OCI-LY1 (cell line): ENCODE measurements at regions not wholly inside any gene's neighbourhood (a gene's known extent, or its start where the extent isn't known, plus 50 kb on each side); places are given as distances from the start of the nearest gene placed in this dataset.

Experiments used
- EZH2 ChIP-seq: fragments of 200-600 bp; sonication (generic), shearing (Covaris generic); IDR thresholded peaks from 2 replicates; pipeline ENCODE4 v1.8.0; 2017; ENCODE audit warnings: borderline replicate concordance, mixed run types, mild to moderate bottlenecking, antibody characterized with exemption, low read length, moderate library complexity, mixed read lengths
- TF ChIP-seq, protein P1 (sequence below): fragments of 200-600 bp; sonication (generic), shearing (Covaris generic); IDR thresholded peaks from 2 replicates; pipeline ENCODE4 v1.5.1; 2017; ENCODE audit warnings: mild to moderate bottlenecking, antibody characterized with exemption, low read length, moderate library complexity, mixed read lengths

DNA sequence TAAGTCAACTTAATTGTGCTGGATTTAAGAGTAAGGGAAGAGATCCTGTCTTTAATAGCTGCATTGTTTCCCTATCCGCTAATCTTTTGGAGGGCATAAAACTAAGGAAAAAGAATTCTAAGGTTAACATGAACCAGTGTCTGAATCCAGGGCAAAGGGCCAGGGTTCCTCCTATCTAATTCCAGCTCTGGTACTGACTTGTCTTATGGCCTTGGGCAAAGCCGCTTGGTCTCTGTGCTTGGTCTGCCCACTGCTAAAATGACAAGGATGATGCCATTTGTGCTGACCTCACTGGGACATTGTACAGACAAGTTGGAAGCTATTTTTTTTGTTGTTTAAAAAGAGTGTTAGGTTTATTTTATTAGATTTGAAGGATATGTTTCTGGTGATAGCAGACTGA is 334.7 kb upstream of the PIK3R1 start:
- TF ChIP-seq, protein P1, sequence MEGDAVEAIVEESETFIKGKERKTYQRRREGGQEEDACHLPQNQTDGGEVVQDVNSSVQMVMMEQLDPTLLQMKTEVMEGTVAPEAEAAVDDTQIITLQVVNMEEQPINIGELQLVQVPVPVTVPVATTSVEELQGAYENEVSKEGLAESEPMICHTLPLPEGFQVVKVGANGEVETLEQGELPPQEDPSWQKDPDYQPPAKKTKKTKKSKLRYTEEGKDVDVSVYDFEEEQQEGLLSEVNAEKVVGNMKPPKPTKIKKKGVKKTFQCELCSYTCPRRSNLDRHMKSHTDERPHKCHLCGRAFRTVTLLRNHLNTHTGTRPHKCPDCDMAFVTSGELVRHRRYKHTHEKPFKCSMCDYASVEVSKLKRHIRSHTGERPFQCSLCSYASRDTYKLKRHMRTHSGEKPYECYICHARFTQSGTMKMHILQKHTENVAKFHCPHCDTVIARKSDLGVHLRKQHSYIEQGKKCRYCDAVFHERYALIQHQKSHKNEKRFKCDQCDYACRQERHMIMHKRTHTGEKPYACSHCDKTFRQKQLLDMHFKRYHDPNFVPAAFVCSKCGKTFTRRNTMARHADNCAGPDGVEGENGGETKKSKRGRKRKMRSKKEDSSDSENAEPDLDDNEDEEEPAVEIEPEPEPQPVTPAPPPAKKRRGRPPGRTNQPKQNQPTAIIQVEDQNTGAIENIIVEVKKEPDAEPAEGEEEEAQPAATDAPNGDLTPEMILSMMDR: no peak
- no peak for TF ChIP-seq EZH2
